Trophoblast cell (in vitro differentiated cells and primary cell): ENCODE measurements at regions not wholly inside any gene's neighbourhood (a gene's known extent, or its start where the extent isn't known, plus 50 kb on each side); places are given as distances from the start of the nearest gene placed in this dataset.

Experiments
- DNase-seq, 2 donors: peaks; one replicate each; pipeline ENCODE4 v3.0.0-alpha.2; 2016
- H2AFZ ChIP-seq: 2 replicates; pipeline ENCODE4 v1.6.1; 2013; ENCODE audit warnings: low read length, moderate library complexity, mild to moderate bottlenecking; ENCODE audit not compliant: insufficient read depth, poor library complexity
- H2AK5ac ChIP-seq: 2 replicates; pipeline ENCODE4 v1.6.1; 2013; ENCODE audit warnings: mild to moderate bottlenecking, low read length
- H2BK120ac ChIP-seq: 2 replicates; pipeline ENCODE4 v1.6.1; 2013; ENCODE audit warnings: low read length, mild to moderate bottlenecking, moderate library complexity; ENCODE audit not compliant: insufficient read depth, poor library complexity
- H2BK12ac ChIP-seq: 2 replicates; pipeline ENCODE4 v1.6.1; 2013; ENCODE audit warnings: mild to moderate bottlenecking, low read length, moderate library complexity
- H2BK5ac ChIP-seq: 2 replicates; pipeline ENCODE4 v1.6.1; 2013; ENCODE audit warnings: low read length, low read depth, moderate library complexity, mild to moderate bottlenecking; ENCODE audit not compliant: poor library complexity
- H3K14ac ChIP-seq: 2 replicates; pipeline ENCODE4 v1.6.1; 2013; ENCODE audit warnings: mild to moderate bottlenecking, low read length
- H3K18ac ChIP-seq: 2 replicates; pipeline ENCODE4 v1.6.1; 2013; ENCODE audit warnings: mild to moderate bottlenecking, low read length
- H3K23ac ChIP-seq: 2 replicates; pipeline ENCODE4 v1.6.1; 2013; ENCODE audit warnings: low read length
- H3K27ac ChIP-seq: 2 replicates; pipeline ENCODE4 v1.5.1; 2013; ENCODE audit warnings: low read depth, mild to moderate bottlenecking, inconsistent platforms, low read length, moderate library complexity
- H3K27me3 ChIP-seq: 2 replicates; pipeline ENCODE4 v1.6.1; 2013; ENCODE audit warnings: inconsistent platforms, mild to moderate bottlenecking, low read length, moderate library complexity; ENCODE audit not compliant: insufficient read depth
- H3K36me3 ChIP-seq, 2 experiments: 1 replicate in 1 of 2; 2 replicates in 1 of 2; pipeline ENCODE4 v1.6.1; 2013; ENCODE audit warnings: low read length in 2 of 2, mild to moderate bottlenecking in 2 of 2, moderate library complexity in 1 of 2; ENCODE audit not compliant: insufficient read depth in 2 of 2, control insufficient read depth in 1 of 2
- H3K4ac ChIP-seq: 2 replicates; pipeline ENCODE4 v1.6.1; 2013; ENCODE audit warnings: low read depth, mild to moderate bottlenecking, low read length, moderate library complexity
- H3K4me1 ChIP-seq, 2 experiments: 1 replicate in 1 of 2; 2 replicates in 1 of 2; pipeline ENCODE4 v1.6.1; 2013; ENCODE audit warnings: low read length in 2 of 2, mild to moderate bottlenecking in 2 of 2, moderate library complexity in 1 of 2; ENCODE audit not compliant: insufficient read depth in 2 of 2, control insufficient read depth in 1 of 2
- H3K4me2 ChIP-seq: 2 replicates; pipeline ENCODE4 v1.6.1; 2013; ENCODE audit warnings: inconsistent platforms, mild to moderate bottlenecking, low read length, moderate library complexity
- H3K4me3 ChIP-seq: 2 replicates; pipeline ENCODE4 v1.5.1; 2013; ENCODE audit warnings: mild to moderate bottlenecking, low read depth, low read length, inconsistent platforms
- H3K79me1 ChIP-seq: one replicate; pipeline ENCODE4 v1.6.1; 2013; ENCODE audit warnings: low read length
- H3K79me2 ChIP-seq: 2 replicates; pipeline ENCODE4 v1.6.1; 2013; ENCODE audit warnings: low read length, mild to moderate bottlenecking; ENCODE audit not compliant: control insufficient read depth, insufficient read depth, poor library complexity
- H3K9ac ChIP-seq: 2 replicates; pipeline ENCODE4 v1.6.1; 2013; ENCODE audit warnings: mild to moderate bottlenecking, low read length
- H3K9me3 ChIP-seq: 2 replicates; pipeline ENCODE4 v1.6.1; 2013; ENCODE audit warnings: low read depth, mild to moderate bottlenecking, control low read depth, inconsistent platforms, low read length; ENCODE audit not compliant: insufficient read depth
- H4K12ac ChIP-seq: 2 replicates; pipeline ENCODE4 v1.6.1; 2013; ENCODE audit warnings: low read depth, mild to moderate bottlenecking, low read length, moderate library complexity
- H4K8ac ChIP-seq: 2 replicates; pipeline ENCODE4 v1.6.1; 2013; ENCODE audit warnings: low read depth, mild to moderate bottlenecking, low read length, moderate library complexity
- H4K91ac ChIP-seq: one replicate; pipeline ENCODE4 v1.6.1; 2013; ENCODE audit warnings: low read depth, mild to moderate bottlenecking, low read length, moderate library complexity
- WGBS: extraction: QIAGEN DNeasy Blood & Tissue Kit; methylation state at CpG from one replicate; pipeline ENCODE4 v1.1.7; 2013; ENCODE audit warnings: missing lambda C conversion rate; ENCODE audit not compliant: insufficient read length, insufficient coverage; ENCODE audit errors: extremely low coverage; 5-methylcytosine and 5-hydroxymethylcytosine counted together

DNA sequence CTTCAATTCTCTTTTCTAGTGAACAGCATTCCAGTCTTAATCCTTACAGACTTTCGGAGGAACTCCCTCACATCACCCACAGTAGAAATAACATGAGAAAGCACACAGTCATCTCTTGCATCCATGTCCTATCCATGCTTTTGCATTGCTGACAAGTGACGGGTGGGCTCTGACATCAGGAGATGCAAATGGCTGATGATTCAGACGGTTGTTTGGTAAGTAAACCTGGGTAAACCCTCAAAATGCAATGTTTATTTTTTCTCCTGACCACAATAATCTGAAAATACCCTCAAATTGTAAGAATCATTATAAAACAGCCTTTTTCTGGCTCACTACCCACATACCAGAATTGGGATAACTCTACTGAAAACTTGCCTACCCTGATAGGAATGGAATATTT is 792.0 kb downstream of the MAFB start:
- Histone ChIP-seq H2AK5ac (no peak overlapping the region), H4K91ac (no peak overlapping the region), H3K9me3 (no peaks in the 10 kb centered on the region), H3K27me3 (no peaks in the 10 kb centered on the region), H3K4me1 (peaks cover 4% of the 10 kb centered on the region in 2 experiments), H3K79me2 (no peaks in the 10 kb centered on the region), H3K4me2 (no peak overlapping the region), H3K14ac (no peak overlapping the region), H3K9ac (no peak overlapping the region), H3K27ac (no peak overlapping the region), H3K4ac (no peak overlapping the region), H2AFZ (no peak overlapping the region), H3K36me3 (no peaks in the 10 kb centered on the region), H3K18ac (no peak overlapping the region), H2BK12ac (no peak overlapping the region), H3K79me1 (peaks cover 2% of the 10 kb centered on the region), H2BK120ac (no peak overlapping the region), H3K23ac (no peak overlapping the region), H2BK5ac (no peak overlapping the region), H3K4me3 (no peak overlapping the region), H4K8ac (no peak overlapping the region), H4K12ac (no peak overlapping the region)
- DNase-seq: no peak
- WGBS: no CpG with 5 or more reads among the region's 3 CpGs

DNA sequence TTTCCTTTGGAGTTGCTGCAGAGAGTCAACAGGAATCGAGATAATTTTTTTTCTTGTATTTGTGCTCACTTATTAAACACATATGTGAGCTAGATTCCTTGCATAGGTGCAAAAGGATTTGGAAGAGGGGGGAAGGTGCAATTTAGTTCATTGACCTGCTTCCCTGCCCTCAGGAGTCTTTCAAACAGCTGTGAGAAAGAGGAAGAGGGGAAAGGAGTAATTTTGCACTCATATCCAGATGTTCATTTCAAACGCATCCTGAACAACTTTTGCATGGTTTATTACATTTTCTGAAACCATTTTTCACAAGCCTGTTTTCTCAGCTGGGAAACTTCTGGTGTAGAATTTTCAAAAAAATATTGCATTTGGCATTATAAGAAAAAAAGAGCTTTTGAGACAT is 795.0 kb downstream of the MAFB start:
- WGBS: no CpG with 5 or more reads among the region's 2 CpGs
- Histone ChIP-seq H2BK12ac (no peak overlapping the region), H3K36me3 (no peaks in the 10 kb centered on the region), H3K79me2 (no peaks in the 10 kb centered on the region), H4K12ac (no peak overlapping the region), H3K4ac (no peak overlapping the region), H3K9ac (no peak overlapping the region), H3K27ac (no peak overlapping the region), H3K4me3 (no peak overlapping the region), H3K4me1 (peaks cover 4% of the 10 kb centered on the region in 2 experiments), H3K18ac (no peak overlapping the region), H4K8ac (no peak overlapping the region), H3K4me2 (no peak overlapping the region), H3K9me3 (no peaks in the 10 kb centered on the region), H3K23ac (no peak overlapping the region), H3K14ac (no peak overlapping the region), H2AFZ (no peak overlapping the region), H3K79me1 (peaks cover 2% of the 10 kb centered on the region), H2BK120ac (no peak overlapping the region), H3K27me3 (no peaks in the 10 kb centered on the region), H2AK5ac (no peak overlapping the region), H4K91ac (no peak overlapping the region), H2BK5ac (no peak overlapping the region)
- no peak for DNase-seq

DNA sequence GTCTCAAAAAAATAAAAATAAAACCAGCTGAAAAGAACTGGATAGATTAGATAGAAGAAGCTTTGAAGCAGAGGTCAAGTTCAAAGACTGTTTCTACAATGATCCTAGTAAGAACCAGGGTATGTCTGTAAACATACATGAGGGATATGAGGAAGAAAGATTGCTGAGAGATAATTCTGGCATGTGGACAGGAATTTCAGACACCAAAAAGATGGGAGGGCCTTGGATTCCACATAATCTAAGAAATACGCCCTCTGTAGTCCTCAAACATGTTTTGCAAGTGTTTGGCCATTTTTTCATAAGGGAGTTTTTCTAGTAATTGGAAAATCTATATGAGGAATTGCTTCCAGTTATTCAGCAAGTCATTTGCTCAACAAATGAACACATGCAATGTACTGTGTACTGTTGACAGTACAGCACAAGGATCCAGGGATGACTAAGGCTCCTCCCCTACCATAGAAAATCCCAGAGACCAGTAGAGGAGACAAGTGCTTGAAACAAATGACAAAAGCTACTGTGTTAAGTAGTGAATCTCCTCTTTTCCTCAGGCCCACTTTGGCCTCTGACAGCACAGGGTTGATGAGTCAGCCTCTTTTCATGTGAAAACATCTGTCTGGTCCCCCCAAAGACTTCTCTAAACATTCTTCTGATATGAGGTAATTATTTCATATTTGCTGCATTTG is 795.9 kb downstream of the MAFB start:
- Histone ChIP-seq H2AFZ (no peak overlapping the region), H3K27ac (no peak overlapping the region), H3K79me1 (peaks cover 2% of the 10 kb centered on the region), H3K9ac (no peak overlapping the region), H3K9me3 (no peaks in the 10 kb centered on the region), H3K4me1 (peaks cover 4% of the 10 kb centered on the region in 2 experiments), H3K4me3 (no peak overlapping the region), H3K14ac (no peak overlapping the region), H2BK120ac (no peak overlapping the region), H3K4ac (no peak overlapping the region), H4K8ac (no peak overlapping the region), H3K23ac (no peak overlapping the region), H3K36me3 (no peaks in the 10 kb centered on the region), H3K4me2 (no peak overlapping the region), H3K27me3 (no peaks in the 10 kb centered on the region), H3K79me2 (no peaks in the 10 kb centered on the region), H4K12ac (no peak overlapping the region), H3K18ac (no peak overlapping the region), H2BK5ac (no peak overlapping the region), H2AK5ac (no peak overlapping the region), H4K91ac (no peak overlapping the region), H2BK12ac (no peak overlapping the region)
- DNase-seq: peak; percentile 58 to 68
- WGBS: no CpG with 5 or more reads among the region's 1 CpG

- H2BK12ac ChIP-seq: no peak overlapping the region
- H4K91ac ChIP-seq: no peak overlapping the region
- DNase-seq: no peak
Measured at GRCh38 chr20:39890697-39891096, 798.3 kb downstream of the MAFB start.

More at GRCh38 chr20:39890697-39891096, 798.3 kb downstream of the MAFB start:
- no peak overlapping the region for H4K8ac ChIP-seq
- no peaks in the 10 kb centered on the region for H3K79me2 ChIP-seq
- no peak overlapping the region for H3K4ac ChIP-seq
- H3K9ac ChIP-seq: no peak overlapping the region
- no peak overlapping the region for H3K4me2 ChIP-seq
- H2BK120ac ChIP-seq: no peak overlapping the region
- peaks cover 4% of the 10 kb centered on the region for H3K79me1 ChIP-seq
- no CpG with 5 or more reads among the region's 1 CpG for WGBS
- H2BK5ac ChIP-seq: no peak overlapping the region
- H3K18ac ChIP-seq: no peak overlapping the region
- no peak overlapping the region for H2AFZ ChIP-seq
- H3K27ac ChIP-seq: no peak overlapping the region
- H3K14ac ChIP-seq: no peak overlapping the region
- no peaks in the 10 kb centered on the region for H3K36me3 ChIP-seq
- H3K4me1 ChIP-seq: peaks cover 4 to 5% of the 10 kb centered on the region in 2 experiments
- no peak overlapping the region for H2AK5ac ChIP-seq
- no peaks in the 10 kb centered on the region for H3K27me3 ChIP-seq
- H3K9me3 ChIP-seq: no peaks in the 10 kb centered on the region
- no peak overlapping the region for H3K23ac ChIP-seq
- no peak overlapping the region for H4K12ac ChIP-seq
- no peak overlapping the region for H3K4me3 ChIP-seq
